GM13977 (cell line): ENCODE measurements at regions not wholly inside any gene's neighbourhood (a gene's known extent, or its start where the extent isn't known, plus 50 kb on each side); places are given as distances from the start of the nearest gene placed in this dataset.

Experiments
- DNase-seq: peaks from one replicate; pipeline ENCODE4 v3.0.0; 2012; ENCODE audit warnings: low spot score
- in situ Hi-C: fragments of 300-500 bp; cut with MboI; formaldehyde crosslinking; loops from one replicate; pipeline ENCODE4 v1.12.0; 2022; ENCODE audit warnings: low sequenced_read_pairs, low pct_unique_long_range_greater_than_20kb, mixed read lengths, inconsistent platforms; ENCODE audit not compliant: unreplicated experiment
- TF ChIP-seq, protein P1 (sequence below): IDR thresholded peaks from 2 replicates; pipeline ENCODE4 v1.5.1; 2012; ENCODE audit warnings: mild to moderate bottlenecking, control low read depth; ENCODE audit not compliant: insufficient read depth; ENCODE audit errors: extremely low read depth, missing control alignments

- TF ChIP-seq, protein P1, sequence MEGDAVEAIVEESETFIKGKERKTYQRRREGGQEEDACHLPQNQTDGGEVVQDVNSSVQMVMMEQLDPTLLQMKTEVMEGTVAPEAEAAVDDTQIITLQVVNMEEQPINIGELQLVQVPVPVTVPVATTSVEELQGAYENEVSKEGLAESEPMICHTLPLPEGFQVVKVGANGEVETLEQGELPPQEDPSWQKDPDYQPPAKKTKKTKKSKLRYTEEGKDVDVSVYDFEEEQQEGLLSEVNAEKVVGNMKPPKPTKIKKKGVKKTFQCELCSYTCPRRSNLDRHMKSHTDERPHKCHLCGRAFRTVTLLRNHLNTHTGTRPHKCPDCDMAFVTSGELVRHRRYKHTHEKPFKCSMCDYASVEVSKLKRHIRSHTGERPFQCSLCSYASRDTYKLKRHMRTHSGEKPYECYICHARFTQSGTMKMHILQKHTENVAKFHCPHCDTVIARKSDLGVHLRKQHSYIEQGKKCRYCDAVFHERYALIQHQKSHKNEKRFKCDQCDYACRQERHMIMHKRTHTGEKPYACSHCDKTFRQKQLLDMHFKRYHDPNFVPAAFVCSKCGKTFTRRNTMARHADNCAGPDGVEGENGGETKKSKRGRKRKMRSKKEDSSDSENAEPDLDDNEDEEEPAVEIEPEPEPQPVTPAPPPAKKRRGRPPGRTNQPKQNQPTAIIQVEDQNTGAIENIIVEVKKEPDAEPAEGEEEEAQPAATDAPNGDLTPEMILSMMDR = no peak
- in situ Hi-C loops = no loop called here
- DNase-seq = no peak
These were observed 60.3 kb upstream of the GPR45 start for GRCh38 chr2:105181282-105181681.

DNA sequence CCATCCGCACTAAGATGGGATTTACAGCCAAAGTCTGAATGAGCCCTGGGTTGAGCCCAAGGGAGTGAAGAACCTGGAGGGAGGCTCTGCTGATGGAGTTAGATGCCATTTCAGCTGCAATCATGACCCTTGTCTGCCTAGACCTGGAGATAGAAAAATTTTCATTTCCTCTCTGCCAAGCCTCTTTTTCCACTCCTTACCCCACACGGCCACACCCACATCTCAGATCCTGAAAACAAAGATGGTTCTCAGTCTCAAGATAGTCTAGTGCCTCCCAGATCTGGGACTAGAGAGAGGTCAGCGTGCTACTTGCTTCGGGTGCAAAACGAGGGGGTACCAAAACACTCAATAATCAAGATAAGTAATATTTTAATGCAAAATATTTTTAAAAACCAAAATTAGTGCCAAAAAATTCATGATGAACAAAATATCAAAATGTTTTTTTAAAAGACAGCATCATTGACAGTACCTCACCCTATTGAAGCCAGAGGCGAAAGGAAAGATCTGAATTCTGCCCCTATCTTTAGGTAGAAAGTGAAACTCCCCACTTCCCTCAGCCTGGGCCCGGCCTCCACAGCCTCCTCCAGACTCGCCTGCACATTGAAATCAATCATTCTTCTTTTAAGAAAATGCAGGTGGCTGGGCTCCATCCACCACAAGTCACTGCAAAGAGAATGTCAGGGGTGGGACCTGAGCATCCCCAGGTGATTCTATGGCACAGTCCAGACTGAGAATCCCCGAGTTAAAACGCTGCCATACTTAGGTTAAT lies 57.8 kb upstream of the GPR45 start:
- in situ Hi-C loops = no loop called here
- no peak for DNase-seq
- TF ChIP-seq, protein P1 = no peak

DNA sequence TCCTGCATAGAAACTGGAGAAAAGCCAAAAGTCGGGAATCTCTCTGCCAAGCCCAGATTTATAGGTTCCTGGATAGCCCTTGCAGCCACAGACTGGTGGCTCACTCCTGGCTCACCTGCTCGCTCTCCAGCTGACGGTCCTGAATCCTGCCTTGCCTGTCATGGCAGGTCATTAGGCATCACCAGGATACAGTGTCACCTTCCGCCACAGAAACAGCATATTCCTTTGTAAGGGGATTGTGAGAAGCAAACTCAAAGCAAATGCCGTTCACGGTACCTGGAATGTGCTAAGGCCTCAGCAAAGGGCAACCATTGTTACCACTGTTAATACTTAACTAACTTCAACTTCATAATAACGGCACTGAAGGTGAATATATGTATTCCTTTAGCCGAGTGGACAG lies 57.1 kb upstream of the GPR45 start:
- no peak for DNase-seq
- TF ChIP-seq, protein P1 = no peak
- in situ Hi-C loops = no loop called here

- in situ Hi-C loops = no loop called here
- no peak for DNase-seq
- TF ChIP-seq, protein P1 = no peak
These were observed 54.5 kb upstream of the GPR45 start for GRCh38 chr2:105186967-105187498.

- TF ChIP-seq, protein P1 = no peak
- DNase-seq = no peak
- in situ Hi-C loops = no loop called here
These were observed 54.0 kb upstream of the GPR45 start for GRCh38 chr2:105187531-105187930.

GRCh38 chr2:105188343-105188742 lies 53.2 kb upstream of the GPR45 start:
- TF ChIP-seq, protein P1 = no peak
- DNase-seq = no peak
- in situ Hi-C loops = no loop called here
